SK-N-SH treated with all-trans-retinoic acid at 6 μM for 48 hours (cell line): ENCODE measurements at regions not wholly inside any gene's neighbourhood (a gene's known extent, or its start where the extent isn't known, plus 50 kb on each side); places are given as distances from the start of the nearest gene placed in this dataset.

Source experiments
- ARNTL ChIP-seq: fragments of 450-650 bp; formaldehyde crosslinking; IDR thresholded peaks from 2 replicates; pipeline ENCODE4 v1.5.0; 2020; ENCODE audit warnings: low read depth, mild to moderate bottlenecking, moderate library complexity, borderline replicate concordance
- BACH2 ChIP-seq: fragments of 250-450 bp; sonication (Bioruptor Pico); IDR thresholded peaks from 2 replicates; pipeline ENCODE4 v1.9.0; 2021; ENCODE audit warnings: mild to moderate bottlenecking, borderline replicate concordance
- CREB5 ChIP-seq: fragments of 250-450 bp; sonication (Bioruptor Pico); IDR thresholded peaks from 2 replicates; pipeline ENCODE4 v1.5.1; 2020; ENCODE audit warnings: low read depth, mild to moderate bottlenecking, moderate library complexity
- CSDC2 ChIP-seq: fragments of 250-450 bp; sonication (Bioruptor Pico); IDR thresholded peaks from 2 replicates; pipeline ENCODE4 v1.5.0; 2020; ENCODE audit warnings: mild to moderate bottlenecking, moderate library complexity
- OSR1 ChIP-seq: fragments of 250-450 bp; sonication (Bioruptor Pico); IDR thresholded peaks from 2 replicates; pipeline ENCODE4 v1.8.0; 2022; ENCODE audit warnings: moderate library complexity, mild to moderate bottlenecking, inconsistent platforms
- RARB ChIP-seq: fragments of 250-450 bp; sonication (Bioruptor Pico); IDR thresholded peaks from 2 replicates; pipeline ENCODE4 v1.8.0; 2021; ENCODE audit warnings: mild to moderate bottlenecking, moderate library complexity
- SNAI2 ChIP-seq: fragments of 250-450 bp; sonication (Bioruptor Pico); IDR thresholded peaks from 2 replicates; pipeline ENCODE4 v1.5.0; 2020; ENCODE audit warnings: mild to moderate bottlenecking, moderate library complexity
- TCF4 ChIP-seq: fragments of 250-450 bp; sonication (Bioruptor Pico); IDR thresholded peaks from 2 replicates; pipeline ENCODE4 v1.8.0; 2021; ENCODE audit warnings: mild to moderate bottlenecking, moderate library complexity, borderline replicate concordance
- ZC3H10 ChIP-seq: fragments of 250-450 bp; sonication (Bioruptor Pico); IDR thresholded peaks from 2 replicates; pipeline ENCODE4 v1.5.1; 2021; ENCODE audit warnings: mild to moderate bottlenecking, moderate library complexity
- ZFP30 ChIP-seq: fragments of 450-650 bp; formaldehyde crosslinking; IDR thresholded peaks from 2 replicates; pipeline ENCODE4 v1.5.0; 2022; ENCODE audit warnings: mild to moderate bottlenecking, moderate library complexity
- ZNF565 ChIP-seq: fragments of 450-650 bp; formaldehyde crosslinking; conservative IDR thresholded peaks from 2 replicates; pipeline ENCODE4 v1.5.0; 2020; ENCODE audit warnings: low read depth, mild to moderate bottlenecking, moderate library complexity
- ZNF70 ChIP-seq: fragments of 450-650 bp; formaldehyde crosslinking; IDR thresholded peaks from 2 replicates; pipeline ENCODE4 v1.5.0; 2020; ENCODE audit warnings: mild to moderate bottlenecking, moderate library complexity
- ZNF8 ChIP-seq: fragments of 450-650 bp; formaldehyde crosslinking; IDR thresholded peaks from 2 replicates; pipeline ENCODE4 v1.5.0; 2020; ENCODE audit warnings: mild to moderate bottlenecking, moderate library complexity
- TF ChIP-seq, protein P1 (sequence below): fragments of 250-450 bp; sonication (Bioruptor Pico); IDR thresholded peaks from 2 replicates; pipeline ENCODE4 v1.8.0; 2020; ENCODE audit warnings: mild to moderate bottlenecking, moderate library complexity, borderline replicate concordance

DNA sequence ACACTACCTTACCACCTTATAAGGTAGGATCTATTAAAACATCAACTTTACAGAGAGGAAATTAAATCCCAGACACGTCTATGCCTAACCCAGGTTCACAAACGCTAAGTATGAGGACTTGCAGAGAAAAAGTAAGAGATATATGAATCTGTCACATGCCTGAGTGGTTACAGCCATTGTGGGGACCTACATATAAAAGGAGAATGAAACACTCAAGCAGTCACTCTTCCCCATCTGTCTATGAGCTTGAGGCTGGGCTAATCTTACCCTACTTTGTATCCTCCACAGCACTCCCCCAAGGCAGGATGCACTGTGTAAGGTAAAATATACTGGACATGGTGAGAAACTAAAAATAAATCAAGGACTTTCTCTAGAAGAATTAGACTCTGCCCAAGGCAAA is 339.9 kb downstream of the HNRNPD start:
- no peak for TF ChIP-seq OSR1
- TF ChIP-seq TCF4 (CRISPR knock-in tag): no peak
- TF ChIP-seq, protein P1, sequence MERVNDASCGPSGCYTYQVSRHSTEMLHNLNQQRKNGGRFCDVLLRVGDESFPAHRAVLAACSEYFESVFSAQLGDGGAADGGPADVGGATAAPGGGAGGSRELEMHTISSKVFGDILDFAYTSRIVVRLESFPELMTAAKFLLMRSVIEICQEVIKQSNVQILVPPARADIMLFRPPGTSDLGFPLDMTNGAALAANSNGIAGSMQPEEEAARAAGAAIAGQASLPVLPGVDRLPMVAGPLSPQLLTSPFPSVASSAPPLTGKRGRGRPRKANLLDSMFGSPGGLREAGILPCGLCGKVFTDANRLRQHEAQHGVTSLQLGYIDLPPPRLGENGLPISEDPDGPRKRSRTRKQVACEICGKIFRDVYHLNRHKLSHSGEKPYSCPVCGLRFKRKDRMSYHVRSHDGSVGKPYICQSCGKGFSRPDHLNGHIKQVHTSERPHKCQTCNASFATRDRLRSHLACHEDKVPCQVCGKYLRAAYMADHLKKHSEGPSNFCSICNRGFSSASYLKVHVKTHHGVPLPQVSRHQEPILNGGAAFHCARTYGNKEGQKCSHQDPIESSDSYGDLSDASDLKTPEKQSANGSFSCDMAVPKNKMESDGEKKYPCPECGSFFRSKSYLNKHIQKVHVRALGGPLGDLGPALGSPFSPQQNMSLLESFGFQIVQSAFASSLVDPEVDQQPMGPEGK (CRISPR knock-in tag): no peak
- TF ChIP-seq ZFP30: no peak
- TF ChIP-seq ZC3H10 (CRISPR knock-in tag): no peak
- no peak for TF ChIP-seq SNAI2 (CRISPR knock-in tag)
- TF ChIP-seq ZNF8 (CRISPR knock-in tag): no peak
- TF ChIP-seq CSDC2: no peak
- TF ChIP-seq BACH2 (CRISPR knock-in tag): no peak
- no peak for TF ChIP-seq ZNF565
- no peak for TF ChIP-seq RARB (CRISPR knock-in tag)
- no peak for TF ChIP-seq ZNF70 (CRISPR knock-in tag)
- TF ChIP-seq CREB5: no peak
- TF ChIP-seq ARNTL (CRISPR knock-in tag): no peak
